ENCODE measurements at regions not wholly inside any gene's neighbourhood (a gene's known extent, or its start where the extent isn't known, plus 50 kb on each side); places are given as distances from the start of the nearest gene placed in this dataset.
"Not testable (repeated sequence)": the region's sequence is repeated elsewhere in the genome, so short reads cannot be mapped to it uniquely, and the experiment has no call there.

DNA sequence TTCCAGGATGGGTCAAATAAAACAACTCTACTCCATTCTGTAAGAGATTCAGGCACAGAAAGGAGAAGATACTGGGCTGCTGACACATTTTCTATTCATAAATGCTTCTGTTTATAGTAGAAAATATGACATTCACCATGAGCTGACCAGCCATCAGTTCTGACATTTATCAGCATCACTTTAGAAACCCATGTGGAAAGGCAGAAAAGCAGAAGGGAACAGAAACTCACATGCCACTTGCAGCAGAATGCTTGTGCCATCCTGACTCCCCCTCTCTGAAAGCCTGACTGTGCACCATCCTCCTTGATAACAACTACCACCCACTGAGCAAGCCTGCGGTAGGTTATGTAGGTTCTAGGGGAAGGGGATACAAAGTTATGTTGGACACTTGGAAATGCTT lies 527.7 kb downstream of the TTLL7 start:
- H3K4me3 ChIP-seq (ENCODE audit: severe bottlenecking); ATAC-seq (ENCODE audit: low read depth); DNase-seq (ENCODE audit: low spot score); H3K4me1 ChIP-seq (ENCODE audit: insufficient read depth, poor library complexity, severe bottlenecking); H3K27me3 ChIP-seq (ENCODE audit: insufficient read depth, poor library complexity, severe bottlenecking); H3K9me3 ChIP-seq (ENCODE audit: severe bottlenecking); H3K36me3 ChIP-seq (ENCODE audit: low read depth); H3K27ac ChIP-seq (ENCODE audit: poor library complexity, severe bottlenecking): not testable (repeated sequence)

DNA sequence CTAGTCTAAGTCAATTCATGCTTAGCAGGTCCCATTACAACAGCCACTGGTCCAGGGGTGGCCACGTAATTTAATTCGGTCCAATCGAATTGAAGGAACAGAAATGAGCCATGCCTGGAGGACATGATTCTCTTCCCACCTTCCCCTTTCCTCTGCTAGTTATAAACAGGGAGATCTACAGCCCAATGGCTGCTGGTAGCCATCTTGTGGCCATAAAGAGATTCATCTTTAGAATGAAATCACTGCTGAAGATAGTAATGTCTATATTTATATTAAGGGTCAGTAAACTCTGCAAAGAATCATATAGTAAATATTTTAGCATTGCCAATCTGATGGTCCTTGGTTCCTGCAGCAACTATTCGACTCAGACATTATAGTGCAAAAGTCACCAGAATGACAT lies 530.6 kb downstream of the TTLL7 start:
- not testable (repeated sequence) for H3K36me3 ChIP-seq (ENCODE audit: low read depth); H3K4me1 ChIP-seq (ENCODE audit: insufficient read depth, poor library complexity, severe bottlenecking); ATAC-seq (ENCODE audit: low read depth); DNase-seq (ENCODE audit: low spot score); H3K27me3 ChIP-seq (ENCODE audit: insufficient read depth, poor library complexity, severe bottlenecking); H3K9me3 ChIP-seq (ENCODE audit: severe bottlenecking); H3K27ac ChIP-seq (ENCODE audit: poor library complexity, severe bottlenecking); H3K4me3 ChIP-seq (ENCODE audit: severe bottlenecking)

DNA sequence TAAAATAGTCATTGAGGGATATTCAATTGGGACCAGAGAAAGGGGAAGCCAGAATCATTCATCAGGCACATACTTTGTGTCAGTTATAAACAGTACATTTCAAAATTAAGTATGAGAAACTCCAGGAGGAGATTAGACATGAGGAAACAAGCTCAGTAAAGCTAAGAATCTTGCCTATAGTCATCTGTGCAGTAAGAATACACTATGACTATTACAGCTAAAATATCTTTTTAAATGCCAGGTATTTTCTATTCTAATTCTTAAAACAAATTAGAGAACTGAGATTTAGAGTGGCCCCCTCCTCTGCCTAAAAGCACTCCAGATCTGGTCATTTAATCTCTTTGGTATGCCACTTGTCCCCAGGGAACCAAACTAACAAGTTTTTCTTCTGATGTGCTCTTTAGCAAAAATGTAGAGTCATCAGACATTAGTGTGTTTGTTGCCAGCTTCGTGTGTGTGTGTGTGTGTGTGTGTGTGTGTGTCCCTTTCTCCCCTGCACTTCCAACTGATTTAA lies 541.1 kb downstream of the TTLL7 start:
- not testable (repeated sequence) for H3K4me3 ChIP-seq (ENCODE audit: severe bottlenecking); H3K9me3 ChIP-seq (ENCODE audit: severe bottlenecking); H3K36me3 ChIP-seq (ENCODE audit: low read depth); H3K27ac ChIP-seq (ENCODE audit: poor library complexity, severe bottlenecking); H3K27me3 ChIP-seq (ENCODE audit: insufficient read depth, poor library complexity, severe bottlenecking); ATAC-seq (ENCODE audit: low read depth); H3K4me1 ChIP-seq (ENCODE audit: insufficient read depth, poor library complexity, severe bottlenecking); DNase-seq (ENCODE audit: low spot score)

DNA sequence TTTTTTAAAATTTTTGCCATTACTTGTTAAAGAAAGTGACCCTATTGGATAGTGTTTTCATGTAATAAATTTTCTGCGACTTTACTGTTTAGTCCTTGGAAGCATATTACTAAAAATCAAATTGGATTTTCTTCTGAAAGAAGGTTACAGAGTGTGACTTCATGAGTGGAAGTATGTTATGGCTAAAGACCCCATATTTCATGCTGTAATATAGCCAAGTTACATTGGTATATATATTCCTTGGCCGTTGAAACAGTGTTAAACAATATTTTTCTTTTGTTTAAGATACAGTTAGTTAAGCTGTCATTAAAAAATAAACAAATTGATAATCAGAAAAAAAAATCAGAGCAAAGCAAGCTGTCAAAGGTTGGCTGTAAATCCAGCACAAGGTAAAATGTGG lies 541.7 kb downstream of the TTLL7 start:
- H3K4me1 ChIP-seq (ENCODE audit: insufficient read depth, poor library complexity, severe bottlenecking); H3K27ac ChIP-seq (ENCODE audit: poor library complexity, severe bottlenecking); H3K9me3 ChIP-seq (ENCODE audit: severe bottlenecking); H3K27me3 ChIP-seq (ENCODE audit: insufficient read depth, poor library complexity, severe bottlenecking); H3K4me3 ChIP-seq (ENCODE audit: severe bottlenecking); DNase-seq (ENCODE audit: low spot score); H3K36me3 ChIP-seq (ENCODE audit: low read depth); ATAC-seq (ENCODE audit: low read depth): not testable (repeated sequence)

DNA sequence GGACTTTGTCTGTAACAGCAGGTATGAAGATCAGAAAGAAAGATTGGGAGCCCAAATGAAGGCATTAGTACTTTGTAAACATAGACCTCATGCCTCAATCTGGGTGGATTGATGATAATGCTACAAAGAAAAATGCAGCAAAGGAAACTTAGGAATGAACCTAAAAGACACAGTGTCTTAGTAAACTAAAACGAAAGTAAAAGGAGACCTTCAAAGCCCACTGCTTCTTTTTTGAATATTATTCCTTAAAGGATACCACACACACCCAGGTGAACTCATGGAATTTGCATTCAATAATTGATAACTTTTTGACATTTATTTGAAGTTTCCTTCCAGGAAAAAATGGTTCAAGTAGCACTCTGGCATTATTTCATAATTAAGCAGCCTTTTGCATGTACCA lies 543.2 kb downstream of the TTLL7 start:
- not testable (repeated sequence) for DNase-seq (ENCODE audit: low spot score); ATAC-seq (ENCODE audit: low read depth); H3K27me3 ChIP-seq (ENCODE audit: insufficient read depth, poor library complexity, severe bottlenecking); H3K27ac ChIP-seq (ENCODE audit: poor library complexity, severe bottlenecking); H3K4me1 ChIP-seq (ENCODE audit: insufficient read depth, poor library complexity, severe bottlenecking); H3K36me3 ChIP-seq (ENCODE audit: low read depth); H3K9me3 ChIP-seq (ENCODE audit: severe bottlenecking); H3K4me3 ChIP-seq (ENCODE audit: severe bottlenecking)

DNA sequence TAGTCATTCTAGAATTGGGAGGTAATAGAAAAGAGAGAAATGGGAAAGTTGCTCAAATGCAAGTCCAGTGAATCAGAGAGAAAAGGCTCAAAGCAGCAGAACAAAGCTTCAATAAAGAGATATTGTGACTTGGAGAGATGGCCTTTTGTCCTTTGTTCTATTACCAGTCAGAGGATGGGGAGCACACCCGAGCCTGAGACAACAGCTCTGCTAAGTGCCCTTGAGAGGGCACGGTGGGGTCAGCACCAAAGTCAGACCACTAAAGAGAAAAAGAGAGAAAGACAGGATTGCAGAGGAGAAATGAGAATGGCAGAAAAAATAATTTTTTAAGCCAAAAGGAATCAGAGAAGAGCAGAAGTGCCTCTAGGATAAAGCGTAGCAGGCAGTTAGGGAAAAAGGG lies 553.1 kb downstream of the TTLL7 start:
- H3K36me3 ChIP-seq (ENCODE audit: low read depth); DNase-seq (ENCODE audit: low spot score); H3K27me3 ChIP-seq (ENCODE audit: insufficient read depth, poor library complexity, severe bottlenecking); ATAC-seq (ENCODE audit: low read depth); H3K27ac ChIP-seq (ENCODE audit: poor library complexity, severe bottlenecking); H3K4me1 ChIP-seq (ENCODE audit: insufficient read depth, poor library complexity, severe bottlenecking); H3K4me3 ChIP-seq (ENCODE audit: severe bottlenecking); H3K9me3 ChIP-seq (ENCODE audit: severe bottlenecking): not testable (repeated sequence)

DNA sequence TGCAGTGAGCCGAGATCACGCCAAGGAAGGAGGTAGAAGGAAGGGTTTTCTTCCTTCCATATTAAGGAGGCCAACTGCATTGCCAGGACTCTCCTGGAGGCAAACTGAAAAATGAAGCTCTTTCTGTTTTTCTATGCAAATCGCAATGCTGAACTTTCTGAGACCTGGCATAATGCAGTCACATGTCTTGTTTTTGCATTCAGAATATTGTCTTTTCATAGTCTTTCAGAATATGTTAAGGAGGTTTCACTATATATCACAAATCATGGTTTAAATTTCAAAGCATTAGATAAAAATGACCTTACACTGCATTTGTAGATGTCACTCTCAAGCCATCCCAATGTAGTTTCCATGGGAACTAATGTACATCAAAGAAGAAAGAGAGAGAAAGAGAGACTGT lies 556.5 kb downstream of the TTLL7 start:
- not testable (repeated sequence) for H3K4me1 ChIP-seq (ENCODE audit: insufficient read depth, poor library complexity, severe bottlenecking); H3K27me3 ChIP-seq (ENCODE audit: insufficient read depth, poor library complexity, severe bottlenecking); H3K36me3 ChIP-seq (ENCODE audit: low read depth); ATAC-seq (ENCODE audit: low read depth); DNase-seq (ENCODE audit: low spot score); H3K27ac ChIP-seq (ENCODE audit: poor library complexity, severe bottlenecking); H3K4me3 ChIP-seq (ENCODE audit: severe bottlenecking); H3K9me3 ChIP-seq (ENCODE audit: severe bottlenecking)

DNA sequence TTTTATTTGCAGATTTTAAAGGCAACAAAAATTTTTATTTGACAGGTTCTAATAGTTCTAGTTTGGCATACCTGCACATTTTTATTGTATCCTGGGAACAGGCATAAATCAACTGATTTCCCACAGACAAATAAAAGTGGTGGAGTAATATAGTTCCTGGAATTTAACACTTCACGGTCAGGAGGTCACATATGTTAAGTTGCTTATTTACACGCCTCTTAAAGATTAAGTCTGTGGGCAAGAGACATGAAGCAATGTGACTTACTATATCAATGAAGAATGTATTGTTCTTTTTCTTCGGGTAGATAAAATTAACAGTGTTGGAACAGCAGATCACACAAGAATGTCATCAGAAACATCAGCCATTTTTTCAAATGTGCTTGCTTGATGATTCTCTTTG lies 558.3 kb downstream of the TTLL7 start:
- not testable (repeated sequence) for H3K36me3 ChIP-seq (ENCODE audit: low read depth)

DNA sequence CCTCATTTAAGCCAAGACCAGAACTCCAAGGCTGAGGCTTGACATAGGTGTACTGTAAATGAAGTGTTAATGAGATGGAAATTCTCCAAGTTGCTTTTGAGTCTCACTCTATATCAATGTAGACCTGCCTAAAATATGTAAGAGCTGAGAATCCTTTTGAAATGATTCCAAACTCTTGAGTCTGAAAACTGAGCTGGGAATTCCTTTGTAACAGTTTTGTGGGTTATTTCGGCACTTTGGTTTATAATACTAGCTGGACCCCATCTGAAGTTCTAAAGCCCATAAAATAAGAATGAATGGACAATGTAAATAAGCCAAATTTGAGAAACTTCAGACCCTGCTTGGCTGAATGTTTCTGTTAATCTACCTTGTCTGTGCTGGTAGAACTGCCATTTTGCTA lies 558.9 kb downstream of the TTLL7 start:
- ATAC-seq (ENCODE audit: low read depth); DNase-seq (ENCODE audit: low spot score); H3K36me3 ChIP-seq (ENCODE audit: low read depth); H3K9me3 ChIP-seq (ENCODE audit: severe bottlenecking); H3K27me3 ChIP-seq (ENCODE audit: insufficient read depth, poor library complexity, severe bottlenecking); H3K4me1 ChIP-seq (ENCODE audit: insufficient read depth, poor library complexity, severe bottlenecking); H3K4me3 ChIP-seq (ENCODE audit: severe bottlenecking); H3K27ac ChIP-seq (ENCODE audit: poor library complexity, severe bottlenecking): not testable (repeated sequence)

More for the DNA sequence above, 558.3 kb downstream of the TTLL7 start:
- H3K9me3 ChIP-seq (ENCODE audit: severe bottlenecking); H3K4me1 ChIP-seq (ENCODE audit: insufficient read depth, poor library complexity, severe bottlenecking); H3K27me3 ChIP-seq (ENCODE audit: insufficient read depth, poor library complexity, severe bottlenecking); H3K4me3 ChIP-seq (ENCODE audit: severe bottlenecking); H3K27ac ChIP-seq (ENCODE audit: poor library complexity, severe bottlenecking); DNase-seq (ENCODE audit: low spot score): not testable (repeated sequence)
- ATAC-seq (ENCODE audit: low read depth) = peak; percentile 35; the same call in 2 of the 3 replicates

DNA sequence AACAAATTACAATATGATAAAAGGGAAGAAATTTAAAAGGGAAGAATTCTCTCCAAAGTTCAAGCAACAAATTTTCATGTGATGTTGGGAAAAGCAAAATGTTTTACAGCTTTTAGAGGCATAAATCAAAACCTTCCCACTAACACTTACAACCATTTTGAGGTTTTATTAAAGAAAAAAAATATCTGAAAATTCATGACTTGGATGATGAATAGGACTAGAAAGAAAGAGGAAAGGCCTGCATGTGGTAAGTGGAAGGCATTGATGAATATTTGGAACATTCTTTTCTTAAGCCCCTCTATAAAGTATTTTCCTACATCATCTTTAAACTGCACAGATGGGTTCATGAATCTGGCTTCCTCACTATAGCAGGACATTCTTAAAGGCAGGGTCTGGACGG lies 560.6 kb downstream of the TTLL7 start:
- not testable (repeated sequence) for H3K4me1 ChIP-seq (ENCODE audit: insufficient read depth, poor library complexity, severe bottlenecking); H3K36me3 ChIP-seq (ENCODE audit: low read depth); H3K27me3 ChIP-seq (ENCODE audit: insufficient read depth, poor library complexity, severe bottlenecking); H3K9me3 ChIP-seq (ENCODE audit: severe bottlenecking); DNase-seq (ENCODE audit: low spot score); H3K4me3 ChIP-seq (ENCODE audit: severe bottlenecking); H3K27ac ChIP-seq (ENCODE audit: poor library complexity, severe bottlenecking); ATAC-seq (ENCODE audit: low read depth)

DNA sequence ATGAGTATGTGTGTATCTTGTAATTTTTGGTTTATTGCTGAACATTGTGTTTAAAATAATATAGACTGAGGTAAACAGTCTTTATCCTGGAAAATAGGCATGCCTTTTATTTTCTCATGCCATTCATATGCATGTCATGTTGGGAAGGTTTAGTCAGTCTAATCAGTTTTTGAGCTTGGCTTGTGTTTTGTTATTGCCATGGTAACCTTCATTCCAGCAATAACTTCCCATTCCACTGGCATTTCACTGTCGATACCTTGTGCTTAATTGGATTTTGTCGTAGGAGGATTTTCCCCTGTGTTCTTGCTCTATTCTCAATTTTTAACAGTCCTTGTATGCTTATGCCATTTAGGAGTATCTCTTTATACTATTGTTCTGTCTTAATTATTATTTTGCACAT lies 563.6 kb downstream of the TTLL7 start:
- not testable (repeated sequence) for H3K27me3 ChIP-seq (ENCODE audit: insufficient read depth, poor library complexity, severe bottlenecking); H3K36me3 ChIP-seq (ENCODE audit: low read depth); H3K9me3 ChIP-seq (ENCODE audit: severe bottlenecking); DNase-seq (ENCODE audit: low spot score); H3K27ac ChIP-seq (ENCODE audit: poor library complexity, severe bottlenecking); H3K4me1 ChIP-seq (ENCODE audit: insufficient read depth, poor library complexity, severe bottlenecking); ATAC-seq (ENCODE audit: low read depth); H3K4me3 ChIP-seq (ENCODE audit: severe bottlenecking)

DNA sequence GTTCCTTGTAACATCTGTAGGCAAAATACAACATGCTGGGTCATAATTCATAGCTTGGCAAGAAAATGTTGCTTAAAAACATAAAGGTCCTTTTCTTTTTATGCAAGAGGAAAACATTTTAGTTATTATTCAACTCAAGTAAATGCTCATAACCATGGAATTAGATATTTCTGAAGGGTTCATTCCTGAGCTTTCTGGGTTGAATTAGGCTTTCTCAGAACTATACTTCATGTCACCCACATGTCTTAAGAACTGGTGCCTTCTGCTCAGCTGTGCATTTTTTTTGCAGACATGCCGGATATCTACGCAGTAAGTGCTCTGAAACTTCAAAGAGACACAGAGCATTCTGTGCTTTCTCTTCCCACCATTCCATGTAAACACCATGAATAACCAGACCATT lies 571.4 kb downstream of the TTLL7 start:
- not testable (repeated sequence) for H3K9me3 ChIP-seq (ENCODE audit: severe bottlenecking); H3K4me1 ChIP-seq (ENCODE audit: insufficient read depth, poor library complexity, severe bottlenecking); H3K27ac ChIP-seq (ENCODE audit: poor library complexity, severe bottlenecking); H3K36me3 ChIP-seq (ENCODE audit: low read depth); DNase-seq (ENCODE audit: low spot score); H3K4me3 ChIP-seq (ENCODE audit: severe bottlenecking); ATAC-seq (ENCODE audit: low read depth); H3K27me3 ChIP-seq (ENCODE audit: insufficient read depth, poor library complexity, severe bottlenecking)
